ENCODE measurements at regions not wholly inside any gene's neighbourhood (a gene's known extent, or its start where the extent isn't known, plus 50 kb on each side); places are given as distances from the start of the nearest gene placed in this dataset.
A peak's percentile ranks its signal among the peaks of the same experiment; 100 is the strongest.

DNA sequence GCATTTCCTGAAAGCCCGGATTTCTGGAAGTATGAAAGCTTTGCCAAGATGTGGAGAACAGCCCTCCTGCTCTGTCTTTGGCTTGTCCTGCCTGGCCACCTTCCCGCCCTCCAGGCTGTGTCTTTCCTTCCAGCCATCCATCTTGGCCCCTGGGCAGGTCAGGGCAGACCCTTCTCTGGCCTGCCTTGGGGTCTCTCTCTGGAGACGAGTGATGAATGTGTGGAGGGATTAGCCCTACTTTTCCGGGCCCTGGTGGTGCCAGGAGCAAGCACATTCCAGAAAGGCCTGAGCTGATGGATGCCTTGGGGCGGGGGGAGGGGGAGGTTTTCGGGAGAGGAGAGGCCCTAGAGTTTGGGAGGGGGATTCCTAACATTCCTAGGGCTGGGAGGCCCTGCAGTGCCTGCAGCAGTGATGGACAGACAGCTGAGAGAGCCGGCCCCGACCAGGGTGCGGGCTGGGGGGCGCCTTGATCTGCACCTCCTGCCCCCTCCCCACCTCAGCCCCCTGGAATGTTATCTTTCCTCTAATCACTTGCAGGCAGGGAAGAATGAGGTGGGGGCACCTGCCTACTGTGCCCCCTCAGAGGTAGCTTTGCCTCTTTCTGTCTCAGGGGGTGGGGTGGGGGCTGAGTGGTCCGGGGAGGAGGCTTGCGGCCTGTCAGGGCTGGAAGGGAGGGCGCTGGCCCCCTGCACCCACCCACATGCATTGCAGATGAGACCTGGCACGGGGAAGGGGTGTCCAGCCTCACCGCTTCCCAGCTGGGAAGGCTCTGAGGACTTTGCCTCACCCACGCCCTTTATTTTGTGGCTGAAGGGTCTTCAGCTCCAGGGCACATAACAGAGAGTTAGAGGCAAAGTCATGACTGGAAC lies 156.2 kb downstream of the DDX1 start:
- Mint-ChIP-seq H3K27me3 (no peaks in the 10 kb centered on the region), H3K36me3 (no peaks in the 10 kb centered on the region), H3K4me1 (ENCODE audit: unreplicated experiment) (peaks cover 54% of the 10 kb centered on the region), H3K27ac (peak overlapping the region; percentile 89), H3K4me3 (peak overlapping the region; percentile 26), H3K9me3 (no peaks in the 10 kb centered on the region)
- TF ChIP-seq, protein P1, sequence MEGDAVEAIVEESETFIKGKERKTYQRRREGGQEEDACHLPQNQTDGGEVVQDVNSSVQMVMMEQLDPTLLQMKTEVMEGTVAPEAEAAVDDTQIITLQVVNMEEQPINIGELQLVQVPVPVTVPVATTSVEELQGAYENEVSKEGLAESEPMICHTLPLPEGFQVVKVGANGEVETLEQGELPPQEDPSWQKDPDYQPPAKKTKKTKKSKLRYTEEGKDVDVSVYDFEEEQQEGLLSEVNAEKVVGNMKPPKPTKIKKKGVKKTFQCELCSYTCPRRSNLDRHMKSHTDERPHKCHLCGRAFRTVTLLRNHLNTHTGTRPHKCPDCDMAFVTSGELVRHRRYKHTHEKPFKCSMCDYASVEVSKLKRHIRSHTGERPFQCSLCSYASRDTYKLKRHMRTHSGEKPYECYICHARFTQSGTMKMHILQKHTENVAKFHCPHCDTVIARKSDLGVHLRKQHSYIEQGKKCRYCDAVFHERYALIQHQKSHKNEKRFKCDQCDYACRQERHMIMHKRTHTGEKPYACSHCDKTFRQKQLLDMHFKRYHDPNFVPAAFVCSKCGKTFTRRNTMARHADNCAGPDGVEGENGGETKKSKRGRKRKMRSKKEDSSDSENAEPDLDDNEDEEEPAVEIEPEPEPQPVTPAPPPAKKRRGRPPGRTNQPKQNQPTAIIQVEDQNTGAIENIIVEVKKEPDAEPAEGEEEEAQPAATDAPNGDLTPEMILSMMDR (conservative IDR thresholded peaks at IDR 0.05): peak; percentile 17
- DNase-seq (ENCODE audit: extremely low spot score, unreplicated experiment): peak; percentile 54

GRCh38 chr2:15748736-15749323 lies 157.2 kb downstream of the DDX1 start:
- TF ChIP-seq, protein P1 (conservative IDR thresholded peaks at IDR 0.05): peak; percentile 72
- Mint-ChIP-seq H3K4me3 (no peak overlapping the region), H3K36me3 (no peaks in the 10 kb centered on the region), H3K27me3 (no peaks in the 10 kb centered on the region), H3K4me1 (ENCODE audit: unreplicated experiment) (peaks cover 54% of the 10 kb centered on the region), H3K9me3 (no peaks in the 10 kb centered on the region), H3K27ac (peak overlapping the region; percentile 37)
- peak; percentile 71 for DNase-seq (ENCODE audit: extremely low spot score, unreplicated experiment)

- peak; percentile 48 for DNase-seq (ENCODE audit: extremely low spot score, unreplicated experiment)
- Mint-ChIP-seq H3K36me3 (no peaks in the 10 kb centered on the region), H3K4me3 (no peak overlapping the region), H3K4me1 (ENCODE audit: unreplicated experiment) (peaks cover 54% of the 10 kb centered on the region), H3K9me3 (no peaks in the 10 kb centered on the region), H3K27ac (peak overlapping the region; percentile 37), H3K27me3 (no peaks in the 10 kb centered on the region)
- TF ChIP-seq, protein P1 (conservative IDR thresholded peaks at IDR 0.05): no peak
Measured at GRCh38 chr2:15749460-15750432, 158.1 kb downstream of the DDX1 start.

DNA sequence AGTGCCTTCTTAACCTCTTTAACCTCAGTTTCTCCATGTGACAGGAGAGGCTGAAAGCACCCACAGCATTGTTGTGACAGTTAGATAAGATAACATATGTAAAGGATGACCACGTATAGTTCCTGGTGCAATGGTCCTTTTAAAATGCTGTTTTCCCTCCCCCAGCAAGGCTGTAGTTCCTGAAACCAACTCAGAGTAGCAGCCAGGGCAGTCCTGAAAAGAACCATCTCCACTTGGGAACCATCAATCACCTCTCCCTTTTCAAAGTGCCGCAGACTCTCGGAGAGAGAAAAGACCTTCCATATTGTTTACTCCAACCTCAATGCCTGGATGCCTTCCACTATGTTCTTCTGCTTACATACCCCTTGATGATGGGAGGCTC lies 158.8 kb downstream of the DDX1 start:
- peaks cover 49% of the 10 kb centered on the region for H3K4me1 Mint-ChIP-seq (ENCODE audit: unreplicated experiment)

DNA sequence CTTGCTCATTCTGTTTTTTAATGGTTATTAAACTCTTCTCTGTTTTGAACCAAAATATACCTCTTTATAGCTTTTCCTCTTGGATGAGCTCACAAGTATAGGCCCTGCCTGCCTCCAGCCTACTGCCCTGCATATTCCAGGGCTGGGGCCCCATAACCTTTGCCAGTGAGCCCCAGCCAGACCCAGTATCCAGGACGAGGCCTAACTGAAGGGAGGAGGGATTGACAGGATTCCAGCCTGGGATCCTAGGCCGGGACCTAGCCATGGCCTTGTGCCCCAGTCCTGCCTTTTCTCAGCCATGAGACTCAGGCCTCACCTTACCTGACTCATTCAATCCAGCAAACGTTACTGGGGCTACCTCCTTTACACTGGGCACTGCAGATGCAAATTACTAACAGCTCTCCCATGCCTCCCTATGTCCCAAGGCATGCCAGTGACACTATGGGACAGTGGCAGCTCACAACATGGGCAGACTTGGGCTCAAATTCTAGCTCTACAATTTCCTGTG lies 159.2 kb downstream of the DDX1 start:
- H3K4me1 Mint-ChIP-seq (ENCODE audit: unreplicated experiment): peaks cover 44% of the 10 kb centered on the region
- no peak overlapping the region for H3K27ac Mint-ChIP-seq
- TF ChIP-seq, protein P1 (conservative IDR thresholded peaks at IDR 0.05): no peak
- peak; percentile 22 for DNase-seq (ENCODE audit: extremely low spot score, unreplicated experiment)
- no peaks in the 10 kb centered on the region for H3K27me3 Mint-ChIP-seq
- H3K36me3 Mint-ChIP-seq: no peaks in the 10 kb centered on the region
- no peaks in the 10 kb centered on the region for H3K9me3 Mint-ChIP-seq
- H3K4me3 Mint-ChIP-seq: no peak overlapping the region

More for the DNA sequence above, 158.8 kb downstream of the DDX1 start:
- Mint-ChIP-seq H3K9me3 (no peaks in the 10 kb centered on the region), H3K36me3 (no peaks in the 10 kb centered on the region), H3K27ac (no peak overlapping the region), H3K27me3 (no peaks in the 10 kb centered on the region), H3K4me3 (no peak overlapping the region)
- TF ChIP-seq, protein P1 (conservative IDR thresholded peaks at IDR 0.05): no peak
- no peak for DNase-seq (ENCODE audit: extremely low spot score, unreplicated experiment)

Data from type B pancreatic cell (in vitro differentiated cells).